ENCODE measurements at regions not wholly inside any gene's neighbourhood (a gene's known extent, or its start where the extent isn't known, plus 50 kb on each side); places are given as distances from the start of the nearest gene placed in this dataset.
"Not testable (repeated sequence)": the region's sequence is repeated elsewhere in the genome, so short reads cannot be mapped to it uniquely, and the experiment has no call there.

DNA sequence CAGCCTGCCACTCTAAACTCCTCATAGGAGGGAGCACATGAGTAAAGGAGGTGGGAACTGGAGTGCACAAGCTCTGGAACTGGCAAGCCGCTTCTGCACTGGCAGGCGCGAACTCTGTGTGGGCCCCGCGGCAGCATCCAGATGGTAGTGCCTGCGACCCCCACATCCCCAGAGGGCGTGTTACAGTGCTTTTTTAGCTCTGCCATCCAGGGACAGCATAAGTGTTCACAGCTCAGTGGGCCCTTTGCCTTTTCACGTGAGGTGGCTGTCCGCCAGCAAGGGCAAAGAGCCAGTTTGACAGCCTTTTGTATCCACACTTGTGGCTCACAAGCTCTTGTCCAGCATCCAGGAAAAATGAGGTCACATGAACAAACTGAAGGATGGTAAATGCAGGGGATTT is 581.6 kb upstream of the DIAPH2 start:
- no peaks in the 10 kb centered on the region for H3K9me3 ChIP-seq
- no peaks in the 10 kb centered on the region for H3K4me1 ChIP-seq (ENCODE audit: low read depth)
- no peak overlapping the region for H3K4me3 ChIP-seq
- ATAC-seq (no peak), DNase-seq (peak in 1 of 3 donors; percentile 1)
- TF ChIP-seq, protein P1, sequence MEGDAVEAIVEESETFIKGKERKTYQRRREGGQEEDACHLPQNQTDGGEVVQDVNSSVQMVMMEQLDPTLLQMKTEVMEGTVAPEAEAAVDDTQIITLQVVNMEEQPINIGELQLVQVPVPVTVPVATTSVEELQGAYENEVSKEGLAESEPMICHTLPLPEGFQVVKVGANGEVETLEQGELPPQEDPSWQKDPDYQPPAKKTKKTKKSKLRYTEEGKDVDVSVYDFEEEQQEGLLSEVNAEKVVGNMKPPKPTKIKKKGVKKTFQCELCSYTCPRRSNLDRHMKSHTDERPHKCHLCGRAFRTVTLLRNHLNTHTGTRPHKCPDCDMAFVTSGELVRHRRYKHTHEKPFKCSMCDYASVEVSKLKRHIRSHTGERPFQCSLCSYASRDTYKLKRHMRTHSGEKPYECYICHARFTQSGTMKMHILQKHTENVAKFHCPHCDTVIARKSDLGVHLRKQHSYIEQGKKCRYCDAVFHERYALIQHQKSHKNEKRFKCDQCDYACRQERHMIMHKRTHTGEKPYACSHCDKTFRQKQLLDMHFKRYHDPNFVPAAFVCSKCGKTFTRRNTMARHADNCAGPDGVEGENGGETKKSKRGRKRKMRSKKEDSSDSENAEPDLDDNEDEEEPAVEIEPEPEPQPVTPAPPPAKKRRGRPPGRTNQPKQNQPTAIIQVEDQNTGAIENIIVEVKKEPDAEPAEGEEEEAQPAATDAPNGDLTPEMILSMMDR (IDR thresholded peaks at IDR 0.05): no peak
- intact Hi-C loops (cut with DNase I, micrococcal nuclease): no loop called here
- no peaks in the 10 kb centered on the region for H3K36me3 ChIP-seq (ENCODE audit: low read depth)

DNA sequence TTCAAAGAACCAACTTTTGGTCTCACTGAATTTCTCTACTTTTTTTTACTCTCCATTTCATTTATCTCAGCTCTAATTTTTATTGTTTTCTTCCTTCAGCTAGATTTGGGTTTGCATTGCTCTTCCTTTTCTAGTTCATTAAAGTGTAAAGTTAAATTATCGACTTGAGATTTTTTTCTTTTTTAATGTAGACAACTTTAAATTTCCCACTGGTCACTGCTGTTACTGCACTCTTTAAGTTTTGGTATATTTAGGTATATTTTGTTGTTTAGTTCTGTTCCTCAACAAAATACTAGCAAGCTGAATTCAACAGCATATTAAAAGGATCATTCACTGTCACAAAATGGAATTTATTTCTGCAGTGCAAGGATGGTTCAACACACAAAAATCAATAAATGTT is 572.0 kb upstream of the DIAPH2 start:
- H3K9me3 ChIP-seq: no peaks in the 10 kb centered on the region
- TF ChIP-seq, protein P1 (IDR thresholded peaks at IDR 0.05): no peak
- no peak overlapping the region for H3K4me3 ChIP-seq
- no peaks in the 10 kb centered on the region for H3K36me3 ChIP-seq (ENCODE audit: low read depth)
- no peak for ATAC-seq
- no peaks in the 10 kb centered on the region for H3K4me1 ChIP-seq (ENCODE audit: low read depth)
- DNase-seq: no peak
- intact Hi-C loops (cut with DNase I, micrococcal nuclease): no loop called here

DNA sequence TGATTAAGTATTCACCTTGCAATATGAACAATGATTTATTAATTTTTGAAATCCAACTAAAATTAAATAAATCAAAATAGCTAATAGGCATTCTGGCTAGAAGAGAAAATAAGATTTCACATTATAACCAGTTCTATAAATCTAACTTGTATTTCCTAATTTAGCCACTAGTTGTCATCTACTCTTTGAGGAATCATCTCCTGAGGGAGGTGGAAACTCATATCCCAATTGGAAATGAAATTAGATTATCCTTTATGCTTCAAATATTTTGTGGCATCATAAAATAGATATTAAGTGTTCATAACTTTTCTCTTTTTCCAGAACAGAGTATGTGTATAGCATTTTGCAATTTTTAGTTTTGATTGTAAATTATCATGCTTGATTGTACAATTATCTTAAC is 558.5 kb upstream of the DIAPH2 start:
- Histone ChIP-seq H3K9me3 (no peaks in the 10 kb centered on the region), H3K36me3 (ENCODE audit: low read depth) (no peaks in the 10 kb centered on the region), H3K4me3 (no peak overlapping the region), H3K4me1 (ENCODE audit: low read depth) (no peaks in the 10 kb centered on the region)
- intact Hi-C loops (cut with DNase I, micrococcal nuclease): no loop called here
- DNase-seq (no peak), ATAC-seq (no peak)
- TF ChIP-seq, protein P1 (IDR thresholded peaks at IDR 0.05): no peak

DNA sequence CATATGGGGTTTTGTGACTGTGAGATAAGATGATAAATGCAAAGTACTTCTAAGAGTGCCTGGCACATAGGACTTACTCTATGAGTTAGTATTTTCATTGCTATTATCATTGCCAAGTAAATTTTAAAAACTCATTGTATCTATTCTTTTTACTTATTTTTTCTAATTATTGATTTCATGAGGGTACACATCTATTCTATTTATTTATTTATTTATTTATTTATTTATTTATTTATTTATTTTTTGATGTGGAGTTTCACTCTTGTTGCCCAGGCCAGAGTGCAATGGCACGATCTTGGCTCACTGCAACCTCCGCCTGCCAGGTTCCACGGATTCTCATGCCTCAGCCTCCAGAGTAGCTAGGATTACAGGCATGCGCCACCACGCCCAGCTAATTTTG is 556.6 kb upstream of the DIAPH2 start:
- H3K4me1 ChIP-seq (ENCODE audit: low read depth); ATAC-seq; intact Hi-C loops (cut with DNase I, micrococcal nuclease); DNase-seq; H3K4me3 ChIP-seq; H3K36me3 ChIP-seq (ENCODE audit: low read depth); H3K9me3 ChIP-seq: not testable (repeated sequence)

DNA sequence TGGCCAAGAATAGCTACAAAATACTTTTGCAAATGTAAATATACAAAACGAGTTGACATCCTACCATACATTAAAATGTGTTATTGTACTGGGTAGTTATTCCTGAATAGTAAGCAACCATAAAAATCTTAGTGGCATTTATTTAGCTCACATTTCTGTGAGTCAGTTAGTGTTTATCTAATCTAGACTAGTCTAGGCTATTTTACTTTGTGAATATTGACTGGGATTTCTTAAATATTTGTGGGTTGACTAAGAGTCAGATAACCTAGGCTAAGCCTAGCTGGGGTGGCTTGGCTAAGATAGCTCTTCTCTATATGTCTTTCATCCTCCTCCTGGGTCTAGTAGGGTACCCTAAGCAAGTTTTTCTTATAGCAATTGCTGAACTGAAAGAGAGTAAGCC is 543.8 kb upstream of the DIAPH2 start:
- Histone ChIP-seq H3K36me3 (ENCODE audit: low read depth) (no peaks in the 10 kb centered on the region), H3K9me3 (no peaks in the 10 kb centered on the region), H3K4me3 (no peak overlapping the region), H3K4me1 (ENCODE audit: low read depth) (no peaks in the 10 kb centered on the region)
- ATAC-seq: no peak
- no peak for DNase-seq
- intact Hi-C loops (cut with DNase I, micrococcal nuclease): no loop called here
- TF ChIP-seq, protein P1 (IDR thresholded peaks at IDR 0.05): no peak

DNA sequence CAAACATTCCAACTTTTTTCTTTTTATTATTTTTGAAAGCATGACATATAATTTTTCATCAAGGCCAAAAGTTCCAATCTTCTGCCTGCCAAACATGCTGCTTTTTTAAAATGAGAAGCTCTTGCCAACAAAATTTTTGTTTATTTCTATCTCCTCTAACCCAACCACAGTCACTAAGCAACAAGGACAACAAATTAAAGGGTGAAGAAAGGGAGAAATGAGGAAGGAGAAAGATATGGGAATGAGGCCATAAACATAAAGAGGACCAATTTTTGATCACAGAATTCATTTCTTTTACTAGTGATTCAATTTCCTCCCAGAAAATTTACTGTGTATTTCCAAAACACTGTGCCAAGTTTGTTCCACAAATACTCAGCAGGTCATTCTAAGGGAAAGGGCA is 537.0 kb upstream of the DIAPH2 start:
- H3K4me3 ChIP-seq: no peak overlapping the region
- intact Hi-C loops (cut with DNase I, micrococcal nuclease): no loop called here
- TF ChIP-seq, protein P1 (IDR thresholded peaks at IDR 0.05): no peak
- H3K9me3 ChIP-seq: no peaks in the 10 kb centered on the region
- no peak for ATAC-seq
- DNase-seq: no peak
- no peaks in the 10 kb centered on the region for H3K36me3 ChIP-seq (ENCODE audit: low read depth)
- H3K4me1 ChIP-seq (ENCODE audit: low read depth): no peaks in the 10 kb centered on the region

Measured in mucosa of descending colon (tissue), 3 donors.